ENCODE measurements at regions not wholly inside any gene's neighbourhood (a gene's known extent, or its start where the extent isn't known, plus 50 kb on each side); places are given as distances from the start of the nearest gene placed in this dataset.

GRCh38 chr4:64911846-64912245 is 502.6 kb upstream of the TECRL start:
- TF ChIP-seq CREB1 (CRISPR knock-in tag; IDR thresholded peaks at IDR 0.05; ENCODE audit: low read depth) = no peak
- peak; percentile 74 to 92 for TF ChIP-seq CTCF (conservative IDR thresholded peaks at IDR 0.05; ENCODE audit: low read depth in 2 of 2)
- no peak for TF ChIP-seq JUNB (IDR thresholded peaks at IDR 0.05; ENCODE audit: unreplicated experiment)
- TF ChIP-seq ZNF462 (CRISPR knock-in tag; IDR thresholded peaks at IDR 0.05) = no peak

Measured in GM23338 (cell line).